ENCODE measurements at regions not wholly inside any gene's neighbourhood (a gene's known extent, or its start where the extent isn't known, plus 50 kb on each side); places are given as distances from the start of the nearest gene placed in this dataset.
"Not testable (repeated sequence)": the region's sequence is repeated elsewhere in the genome, so short reads cannot be mapped to it uniquely, and the experiment has no call there.

- no peak for DNase-seq
- in situ Hi-C loops (cut with HindIII; ENCODE audit: low pct_ligation_motif_present, low pct_unique_long_range_greater_than_20kb, low sequenced_read_pairs): no loop called here
These were observed 50.7 kb upstream of the SYNDIG1 start for GRCh38 chr20:24418731-24419130.

DNA sequence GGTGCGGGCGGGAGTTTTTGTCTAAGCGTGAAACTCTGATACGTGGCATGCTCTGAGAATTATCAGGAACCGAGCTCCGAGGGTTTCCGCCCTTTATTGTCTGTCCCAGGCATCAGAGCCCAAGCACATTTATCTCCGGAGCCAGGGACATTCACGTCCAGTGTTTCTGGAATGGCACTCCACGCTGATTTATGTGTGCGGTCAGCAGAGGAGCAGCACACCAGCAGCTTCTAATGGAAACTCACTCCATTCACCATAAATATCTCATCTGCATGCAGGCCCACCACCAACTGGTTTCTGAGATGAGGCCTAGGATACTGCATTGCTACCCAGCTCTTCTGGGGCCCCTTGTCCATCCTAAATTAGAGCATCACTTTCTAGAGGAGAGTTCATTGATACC, 51.9 kb upstream of the SYNDIG1 start:
- in situ Hi-C loops (cut with HindIII; ENCODE audit: low pct_ligation_motif_present, low pct_unique_long_range_greater_than_20kb, low sequenced_read_pairs): no loop called here
- no peak for DNase-seq

GRCh38 chr20:24415444-24415843, 54.0 kb upstream of the SYNDIG1 start:
- DNase-seq; in situ Hi-C loops (cut with HindIII; ENCODE audit: low pct_ligation_motif_present, low pct_unique_long_range_greater_than_20kb, low sequenced_read_pairs): not testable (repeated sequence)

DNA sequence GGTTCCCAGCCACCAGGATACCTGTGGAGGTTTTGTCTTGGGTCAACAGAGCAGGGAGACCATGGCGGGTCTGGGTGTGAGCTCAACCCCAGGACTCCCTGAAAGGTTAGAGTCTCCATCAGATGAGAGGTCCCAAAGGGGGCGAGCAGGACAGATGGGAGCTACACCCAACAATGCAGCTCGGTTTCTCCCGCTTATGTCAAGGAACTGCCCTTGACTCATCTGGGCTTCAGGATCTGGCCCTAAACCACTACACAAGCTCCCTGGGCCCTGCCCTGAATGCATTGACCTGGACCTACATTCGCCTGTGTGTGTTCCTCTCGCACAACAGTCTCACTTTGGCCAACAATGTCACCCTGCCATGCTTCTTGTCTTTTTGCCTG, 57.6 kb upstream of the SYNDIG1 start:
- no peak for DNase-seq
- in situ Hi-C loops (cut with HindIII; ENCODE audit: low pct_ligation_motif_present, low pct_unique_long_range_greater_than_20kb, low sequenced_read_pairs): no loop called here

DNA sequence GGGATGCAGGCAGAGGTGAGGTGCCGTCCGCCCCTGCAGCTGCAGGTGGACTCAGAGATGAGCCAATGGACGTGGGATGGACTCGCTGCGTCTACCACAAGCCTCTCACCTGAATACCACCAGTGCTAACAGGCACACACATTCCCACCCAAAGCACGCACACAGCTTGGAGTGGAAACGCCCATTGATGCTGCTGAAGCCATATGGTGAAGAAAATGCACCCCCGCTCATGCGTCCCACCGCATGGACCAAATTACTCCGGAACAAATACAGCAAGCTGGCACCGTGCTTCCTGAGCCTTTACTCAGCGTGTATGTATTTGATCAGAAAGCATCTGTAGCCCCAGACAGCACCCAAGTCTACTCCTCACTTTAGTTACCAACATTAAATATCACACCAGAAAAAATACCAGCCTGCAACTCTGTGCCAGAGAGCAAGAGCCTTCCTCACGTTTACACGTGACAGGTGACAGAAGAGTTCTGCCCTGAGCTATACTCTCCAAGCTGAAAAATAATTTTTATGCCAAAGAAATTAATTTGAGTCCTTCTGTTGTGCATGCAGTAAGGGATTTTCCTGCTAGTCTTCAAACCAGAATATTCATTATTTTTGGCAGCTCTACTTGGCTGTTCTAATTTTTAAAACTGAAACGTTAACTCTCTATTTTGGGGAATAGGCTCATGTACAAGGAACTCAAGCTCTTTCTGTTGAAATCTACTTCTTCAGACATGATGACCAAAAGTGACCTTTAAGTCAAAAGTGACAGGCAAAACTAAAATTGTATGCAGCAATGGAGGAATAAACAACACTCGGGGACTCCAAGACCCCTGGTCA, 58.2 kb upstream of the SYNDIG1 start:
- no peak for DNase-seq
- in situ Hi-C loops (cut with HindIII; ENCODE audit: low pct_ligation_motif_present, low pct_unique_long_range_greater_than_20kb, low sequenced_read_pairs): no loop called here

GRCh38 chr20:24407151-24407550, 62.3 kb upstream of the SYNDIG1 start:
- in situ Hi-C loops (cut with HindIII; ENCODE audit: low pct_ligation_motif_present, low pct_unique_long_range_greater_than_20kb, low sequenced_read_pairs): no loop called here
- no peak for DNase-seq

GRCh38 chr20:24406750-24407149, 62.7 kb upstream of the SYNDIG1 start:
- no peak for DNase-seq
- in situ Hi-C loops (cut with HindIII; ENCODE audit: low pct_ligation_motif_present, low pct_unique_long_range_greater_than_20kb, low sequenced_read_pairs): no loop called here

GRCh38 chr20:24406251-24406650, 63.2 kb upstream of the SYNDIG1 start:
- in situ Hi-C loops (cut with HindIII; ENCODE audit: low pct_ligation_motif_present, low pct_unique_long_range_greater_than_20kb, low sequenced_read_pairs): no loop called here
- no peak for DNase-seq

DNA sequence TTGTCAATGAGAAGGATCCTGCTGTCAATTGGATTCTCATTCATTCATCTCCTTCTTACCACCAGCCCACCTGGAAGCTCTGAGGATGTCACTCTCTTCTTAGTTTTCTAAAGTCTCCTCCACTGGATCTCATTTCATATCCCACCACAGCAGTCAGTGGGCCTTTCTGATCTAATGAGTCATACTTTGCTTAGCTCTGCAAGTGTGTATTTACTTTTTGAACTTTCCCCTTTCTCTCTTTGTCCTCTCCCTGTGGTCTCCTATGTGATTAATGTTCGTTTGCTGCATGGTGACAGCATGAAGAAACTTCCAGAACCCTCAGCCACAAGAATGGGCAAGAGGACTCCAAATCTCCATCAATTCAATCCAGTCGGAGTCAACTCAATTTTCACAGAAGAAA, 63.6 kb upstream of the SYNDIG1 start:
- no peak for DNase-seq
- in situ Hi-C loops (cut with HindIII; ENCODE audit: low pct_ligation_motif_present, low pct_unique_long_range_greater_than_20kb, low sequenced_read_pairs): no loop called here

DNA sequence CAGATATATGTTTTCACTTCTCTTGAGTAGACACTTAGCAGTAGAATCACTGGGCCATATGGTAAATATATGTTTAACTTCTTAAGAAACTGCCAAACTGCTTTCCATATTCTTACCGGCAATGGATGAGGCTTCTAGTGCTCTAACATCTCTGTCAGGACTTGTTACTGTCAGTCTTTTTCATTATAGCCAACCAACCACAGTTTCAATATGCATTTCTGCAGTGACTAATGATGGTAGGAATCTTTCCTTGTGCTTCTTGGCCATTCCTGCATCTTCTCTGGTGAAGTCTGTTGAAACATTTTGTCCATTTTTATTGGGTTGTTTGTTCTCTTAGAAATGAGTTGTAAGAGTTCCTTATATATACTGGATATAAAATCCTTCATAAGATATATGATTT, 66.0 kb upstream of the SYNDIG1 start:
- in situ Hi-C loops (cut with HindIII; ENCODE audit: low pct_ligation_motif_present, low pct_unique_long_range_greater_than_20kb, low sequenced_read_pairs): no loop called here
- no peak for DNase-seq

DNA sequence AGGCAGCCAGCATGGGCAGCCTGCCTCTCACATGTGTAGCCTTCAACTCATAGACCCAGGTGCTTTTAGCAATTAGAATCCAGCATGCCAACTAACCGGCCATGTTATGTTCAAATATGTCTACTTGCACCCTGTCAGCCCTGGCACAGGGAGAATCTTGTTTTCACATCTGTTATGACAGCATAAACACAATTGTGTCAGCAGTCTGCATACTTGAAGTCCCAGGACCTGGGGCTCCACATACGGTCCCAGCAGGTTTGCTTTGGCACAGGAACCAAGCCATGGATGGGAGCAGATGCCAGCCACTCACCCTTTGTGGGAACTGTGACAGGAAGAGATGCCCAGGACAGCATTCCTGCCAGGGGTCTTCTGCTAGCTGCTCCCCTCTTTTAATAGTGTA, 67.2 kb upstream of the SYNDIG1 start:
- in situ Hi-C loops (cut with HindIII; ENCODE audit: low pct_ligation_motif_present, low pct_unique_long_range_greater_than_20kb, low sequenced_read_pairs): no loop called here
- no peak for DNase-seq

GRCh38 chr20:24395151-24395550, 74.3 kb upstream of the SYNDIG1 start:
- DNase-seq: no peak
- in situ Hi-C loops (cut with HindIII; ENCODE audit: low pct_ligation_motif_present, low pct_unique_long_range_greater_than_20kb, low sequenced_read_pairs): no loop called here

DNA sequence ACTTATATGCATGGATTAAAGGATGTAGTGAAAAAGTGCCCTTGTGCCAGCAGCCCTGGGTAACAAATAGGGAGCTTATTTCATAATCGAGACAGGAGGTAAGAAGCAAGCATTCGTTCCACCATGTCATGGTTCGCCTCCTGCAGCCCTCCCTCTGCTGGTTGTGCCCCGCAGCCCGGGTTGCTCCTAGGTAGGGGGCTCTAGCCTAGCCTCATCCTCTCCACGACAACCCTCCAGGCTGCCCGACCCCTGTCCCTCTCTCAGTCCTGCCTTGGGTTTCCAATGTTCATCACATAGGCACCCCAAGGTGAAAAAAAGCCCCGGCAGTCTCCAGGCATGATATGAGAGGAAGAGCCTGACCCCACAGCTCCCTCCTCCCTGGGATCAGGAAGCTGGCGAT, 75.5 kb upstream of the SYNDIG1 start:
- in situ Hi-C loops (cut with HindIII; ENCODE audit: low pct_ligation_motif_present, low pct_unique_long_range_greater_than_20kb, low sequenced_read_pairs): no loop called here
- no peak for DNase-seq

DNA sequence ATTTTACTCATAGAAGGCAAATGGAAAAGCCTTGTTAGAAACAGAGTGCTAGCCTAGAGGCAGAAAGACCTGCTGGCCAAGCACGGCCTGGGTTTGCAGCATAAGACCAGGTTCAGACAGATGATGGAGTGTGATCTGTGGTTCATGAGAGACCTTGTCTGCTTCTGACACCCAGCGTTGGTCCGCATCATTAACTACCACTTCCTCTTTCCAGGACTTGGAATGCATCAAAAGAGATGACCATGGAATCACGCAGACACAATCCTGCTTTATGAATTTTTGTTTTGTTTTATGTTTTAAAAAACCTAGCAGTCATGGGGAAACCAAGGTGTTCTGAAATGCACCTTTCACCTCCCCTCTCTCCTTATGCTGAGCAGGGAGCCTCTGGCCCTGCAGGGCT, 76.8 kb upstream of the SYNDIG1 start:
- no peak for DNase-seq
- in situ Hi-C loops (cut with HindIII; ENCODE audit: low pct_ligation_motif_present, low pct_unique_long_range_greater_than_20kb, low sequenced_read_pairs): no loop called here

DNA sequence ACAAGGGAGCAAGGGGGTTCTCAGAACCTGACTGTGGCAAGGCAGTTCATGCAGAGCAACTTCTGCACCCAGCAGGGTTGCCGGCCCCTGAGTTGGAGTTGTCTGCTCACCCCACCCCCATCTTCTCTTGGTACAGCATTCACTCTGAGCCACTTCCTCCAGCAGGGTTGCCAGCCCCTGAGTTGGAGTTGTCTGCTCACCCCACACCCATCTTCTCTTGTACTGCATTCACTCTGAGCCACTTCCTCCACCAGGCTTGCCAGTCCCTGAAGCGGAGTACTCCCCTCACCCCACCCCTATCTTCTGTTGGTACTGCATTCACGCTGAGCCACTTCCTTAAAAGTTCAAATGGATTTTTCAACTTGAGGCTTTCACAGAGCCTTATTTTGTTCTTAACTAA, 79.7 kb upstream of the SYNDIG1 start:
- DNase-seq: no peak
- in situ Hi-C loops (cut with HindIII; ENCODE audit: low pct_ligation_motif_present, low pct_unique_long_range_greater_than_20kb, low sequenced_read_pairs): no loop called here

DNA sequence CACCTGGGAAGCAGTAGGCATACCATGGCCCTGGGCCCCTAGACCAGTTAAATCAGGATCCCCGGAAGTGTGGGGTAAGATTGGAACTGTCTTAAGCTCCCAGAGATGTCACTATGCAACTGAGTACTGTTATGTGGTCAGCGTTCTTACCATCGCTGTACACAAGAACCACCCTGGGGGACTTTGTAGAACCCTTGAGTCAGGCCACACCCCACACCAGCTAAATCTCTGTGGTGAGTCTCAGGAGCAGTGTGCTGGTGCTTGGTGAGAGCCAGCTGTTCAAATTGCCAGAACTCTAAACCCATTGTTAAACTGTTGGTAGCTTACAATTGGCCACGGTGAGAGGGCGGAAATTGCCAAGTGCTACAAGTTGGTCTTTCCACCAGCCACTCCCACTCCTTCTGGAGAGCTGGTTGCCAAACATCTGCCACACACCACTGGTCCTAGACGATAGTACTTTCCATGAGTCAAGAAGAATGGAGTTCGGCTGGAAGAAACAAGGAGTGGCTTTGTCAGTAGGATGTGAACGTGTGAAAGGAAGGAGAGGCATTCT, 80.5 kb upstream of the SYNDIG1 start:
- in situ Hi-C loops (cut with HindIII; ENCODE audit: low pct_ligation_motif_present, low pct_unique_long_range_greater_than_20kb, low sequenced_read_pairs): no loop called here
- no peak for DNase-seq

GRCh38 chr20:24385547-24385946, 83.9 kb upstream of the SYNDIG1 start:
- in situ Hi-C loops (cut with HindIII; ENCODE audit: low pct_ligation_motif_present, low pct_unique_long_range_greater_than_20kb, low sequenced_read_pairs): no loop called here
- no peak for DNase-seq

GRCh38 chr20:24384865-24385264, 84.6 kb upstream of the SYNDIG1 start:
- in situ Hi-C loops (cut with HindIII; ENCODE audit: low pct_ligation_motif_present, low pct_unique_long_range_greater_than_20kb, low sequenced_read_pairs): no loop called here
- no peak for DNase-seq

GRCh38 chr20:24382743-24383142, 86.7 kb upstream of the SYNDIG1 start:
- no peak for DNase-seq
- in situ Hi-C loops (cut with HindIII; ENCODE audit: low pct_ligation_motif_present, low pct_unique_long_range_greater_than_20kb, low sequenced_read_pairs): no loop called here

GRCh38 chr20:24382331-24382730, 87.1 kb upstream of the SYNDIG1 start:
- DNase-seq: no peak
- in situ Hi-C loops (cut with HindIII; ENCODE audit: low pct_ligation_motif_present, low pct_unique_long_range_greater_than_20kb, low sequenced_read_pairs): no loop called here
